Activated T-cell treated with anti-CD3 and anti-CD28 coated beads, Interleukin-2, amount 50 U/mL, for 48 hours (primary cell): ENCODE measurements at regions not wholly inside any gene's neighbourhood (a gene's known extent, or its start where the extent isn't known, plus 50 kb on each side); places are given as distances from the start of the nearest gene placed in this dataset.
"Not testable (repeated sequence)": the region's sequence is repeated elsewhere in the genome, so short reads cannot be mapped to it uniquely, and the experiment has no call there.

ENCODE experiments used
- DNase-seq, 2 experiments: peaks; one replicate each; pipeline ENCODE4 v3.0.0-alpha.2; 2020

DNA sequence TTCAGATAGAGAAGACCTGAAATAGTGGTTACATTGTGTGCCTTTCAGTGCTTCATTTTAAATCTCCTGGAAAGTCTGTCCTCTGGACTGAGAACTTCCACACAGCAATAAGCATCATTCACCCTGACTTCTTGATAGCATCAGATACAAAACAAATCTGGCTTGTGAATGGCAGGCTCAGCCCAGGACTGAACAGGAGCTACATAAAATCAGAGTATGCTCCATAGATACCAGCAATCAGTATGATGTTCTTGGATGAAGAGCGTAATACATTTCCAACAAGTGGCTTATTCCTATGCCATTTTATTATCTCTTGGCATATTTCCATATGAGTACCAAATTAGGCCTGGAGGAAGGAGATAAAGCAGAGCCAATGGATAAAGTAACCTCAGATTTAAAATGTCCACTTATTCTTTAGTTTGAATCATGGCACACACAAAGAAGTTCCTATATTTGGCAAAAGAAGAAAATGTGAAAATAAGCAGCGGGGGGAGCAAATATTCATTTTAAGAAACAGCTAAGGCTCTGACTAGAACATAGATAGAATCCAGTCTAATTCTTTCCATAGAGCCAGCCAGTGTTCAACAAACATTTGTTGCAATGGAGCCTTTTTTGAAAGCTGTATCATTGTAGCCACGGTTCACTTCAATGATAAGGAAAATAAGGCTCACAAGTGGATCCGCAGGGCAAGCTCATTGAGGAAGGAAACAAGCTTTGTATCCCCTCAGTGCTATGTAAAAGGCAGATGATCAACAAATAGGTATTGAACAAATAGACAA is 230.8 kb upstream of the CHAC2 start:
- no peak for DNase-seq

DNA sequence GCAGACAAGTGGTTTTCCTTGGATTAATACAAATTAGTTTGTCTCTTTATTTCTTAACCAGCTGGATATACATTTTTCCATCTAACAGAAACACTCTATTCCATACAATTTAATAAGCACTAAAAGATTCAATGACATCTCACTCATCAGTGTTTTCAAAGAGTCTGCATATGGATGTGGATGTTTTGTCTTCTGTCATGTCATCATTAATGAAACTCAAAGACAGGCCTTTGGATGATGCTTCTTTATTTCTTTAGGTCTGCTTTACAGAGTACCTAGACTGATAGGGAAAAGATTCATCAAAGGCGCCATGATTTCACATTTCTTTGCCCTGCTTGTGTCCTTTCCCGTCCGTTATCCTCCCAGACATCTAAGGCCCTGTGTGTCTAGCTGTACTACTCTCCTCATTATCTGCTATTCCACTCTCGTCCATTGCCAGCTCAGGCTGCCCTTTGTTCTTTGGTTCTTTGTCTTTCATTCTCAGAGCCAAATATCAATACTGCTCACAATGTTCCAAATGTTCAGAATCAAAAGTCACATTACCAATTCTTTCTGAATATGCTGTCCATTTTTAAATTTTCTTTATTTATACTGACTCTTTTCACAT is 232.3 kb upstream of the CHAC2 start:
- no peak for DNase-seq

DNA sequence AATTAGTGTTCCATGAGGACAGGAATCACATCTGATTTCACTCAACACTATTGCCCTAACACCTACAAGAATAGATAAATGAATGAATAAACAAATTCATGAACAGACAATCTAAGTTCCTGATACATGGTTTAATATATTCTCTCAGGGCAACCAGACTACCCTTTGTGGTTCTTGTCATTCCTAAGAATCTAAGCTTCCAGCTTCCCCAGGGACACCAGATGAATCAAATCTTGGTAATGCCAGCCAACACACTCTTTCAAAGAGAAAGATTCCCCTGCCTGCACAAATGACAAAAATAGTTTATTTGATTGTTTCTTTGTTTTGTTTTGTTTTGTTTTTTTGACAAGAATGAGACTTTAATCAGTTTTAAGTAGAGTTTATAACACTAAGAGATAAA is 237.5 kb upstream of the CHAC2 start:
- no peak for DNase-seq

DNA sequence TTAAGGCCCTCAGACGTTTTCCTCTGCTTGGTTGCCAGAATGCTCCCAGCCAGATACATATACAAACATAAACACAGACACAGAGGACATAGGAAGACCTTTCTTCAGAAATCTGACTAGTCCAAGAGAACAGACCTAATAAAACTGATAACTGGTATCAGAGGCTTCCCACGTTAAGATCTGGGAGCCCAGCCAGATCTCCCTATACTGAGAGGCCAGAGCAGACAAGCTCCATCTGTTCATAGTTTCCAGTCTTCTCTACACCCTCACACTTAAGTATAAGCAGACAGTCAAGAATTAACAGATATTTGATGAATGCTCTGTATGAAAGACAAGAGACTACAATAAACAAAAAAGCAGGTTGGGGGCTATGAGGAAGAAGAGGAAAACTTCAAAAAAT is 240.5 kb upstream of the CHAC2 start:
- no peak for DNase-seq

DNA sequence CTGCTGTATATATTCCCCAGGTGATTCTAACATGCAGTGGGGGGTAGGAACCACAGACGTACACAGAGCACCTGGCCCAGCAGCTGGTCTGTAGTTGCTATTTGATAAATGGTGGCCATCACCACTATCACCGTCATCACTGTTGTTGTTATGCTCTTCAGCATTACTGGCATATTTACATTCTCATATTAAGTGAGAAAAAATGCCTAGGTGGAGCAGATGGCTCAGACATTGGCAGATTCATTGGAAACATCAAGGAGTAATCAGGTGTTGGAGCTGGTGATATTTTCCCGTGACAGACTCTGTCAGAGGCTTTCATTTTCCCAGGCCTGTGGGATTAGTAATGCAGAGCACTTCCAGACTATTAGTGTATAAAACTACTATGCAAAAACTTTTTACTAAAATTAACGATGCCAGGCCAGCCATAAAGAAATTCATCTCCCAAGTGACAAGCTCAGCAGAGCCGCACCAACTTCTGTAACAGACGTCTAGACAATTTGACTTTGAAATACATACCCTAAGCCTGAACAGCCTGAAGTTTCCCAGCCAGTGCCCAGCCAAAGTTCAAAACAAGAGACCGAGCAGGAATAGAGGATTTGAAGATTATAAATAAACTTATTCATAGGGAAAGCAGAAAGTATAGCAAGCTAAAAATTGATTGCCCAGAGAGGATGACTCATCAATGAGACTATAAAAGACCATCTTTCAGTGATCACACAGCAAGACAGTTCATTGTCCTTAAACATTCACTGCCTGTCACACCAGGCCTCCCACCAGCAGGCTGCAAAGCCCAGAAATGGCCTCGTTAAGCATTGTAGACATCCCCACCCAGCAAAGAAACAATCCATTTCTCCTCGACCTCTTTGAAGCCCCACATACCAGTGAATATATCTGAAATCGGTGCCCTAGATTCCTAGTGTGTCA is 247.4 kb upstream of the CHAC2 start:
- no peak for DNase-seq

DNA sequence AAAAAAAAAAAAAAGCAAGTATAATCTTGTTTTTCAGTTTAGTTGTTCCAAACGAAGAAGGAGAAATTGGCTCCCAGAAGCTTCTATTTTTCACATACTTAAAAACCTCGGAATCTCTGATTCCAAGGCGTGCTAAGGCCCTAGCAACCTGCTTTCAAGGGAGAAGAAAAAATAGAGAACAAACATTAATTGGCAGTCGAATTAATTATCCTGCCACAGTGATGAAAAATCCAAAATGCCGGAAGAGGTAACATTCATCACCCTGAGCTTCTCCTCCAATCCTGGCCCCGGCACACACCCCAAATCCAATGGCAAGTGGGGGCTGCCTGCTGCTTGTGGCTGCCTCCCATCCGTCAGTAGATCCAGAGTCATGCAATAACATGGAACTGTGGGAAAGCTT is 250.2 kb upstream of the CHAC2 start:
- DNase-seq, result no peak

DNA sequence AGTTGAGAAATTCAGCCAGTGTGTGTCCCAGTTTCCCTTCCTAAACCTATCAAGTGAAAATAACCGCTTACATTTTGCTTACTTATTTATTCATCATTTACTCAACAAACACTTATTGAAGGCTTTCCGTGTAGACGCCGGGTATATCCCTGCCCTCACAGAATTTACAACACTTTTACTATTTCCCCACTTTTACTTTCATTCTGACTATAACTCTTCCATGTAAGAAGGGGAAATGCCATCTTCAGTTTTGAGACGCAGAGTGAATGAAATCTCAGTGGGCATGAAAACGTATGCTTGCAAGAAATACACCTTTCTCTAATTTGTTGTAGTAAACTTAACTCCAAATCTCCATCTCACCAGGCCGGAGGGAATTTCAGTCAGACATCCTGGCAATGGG is 251.0 kb upstream of the CHAC2 start:
- DNase-seq, result no peak

DNA sequence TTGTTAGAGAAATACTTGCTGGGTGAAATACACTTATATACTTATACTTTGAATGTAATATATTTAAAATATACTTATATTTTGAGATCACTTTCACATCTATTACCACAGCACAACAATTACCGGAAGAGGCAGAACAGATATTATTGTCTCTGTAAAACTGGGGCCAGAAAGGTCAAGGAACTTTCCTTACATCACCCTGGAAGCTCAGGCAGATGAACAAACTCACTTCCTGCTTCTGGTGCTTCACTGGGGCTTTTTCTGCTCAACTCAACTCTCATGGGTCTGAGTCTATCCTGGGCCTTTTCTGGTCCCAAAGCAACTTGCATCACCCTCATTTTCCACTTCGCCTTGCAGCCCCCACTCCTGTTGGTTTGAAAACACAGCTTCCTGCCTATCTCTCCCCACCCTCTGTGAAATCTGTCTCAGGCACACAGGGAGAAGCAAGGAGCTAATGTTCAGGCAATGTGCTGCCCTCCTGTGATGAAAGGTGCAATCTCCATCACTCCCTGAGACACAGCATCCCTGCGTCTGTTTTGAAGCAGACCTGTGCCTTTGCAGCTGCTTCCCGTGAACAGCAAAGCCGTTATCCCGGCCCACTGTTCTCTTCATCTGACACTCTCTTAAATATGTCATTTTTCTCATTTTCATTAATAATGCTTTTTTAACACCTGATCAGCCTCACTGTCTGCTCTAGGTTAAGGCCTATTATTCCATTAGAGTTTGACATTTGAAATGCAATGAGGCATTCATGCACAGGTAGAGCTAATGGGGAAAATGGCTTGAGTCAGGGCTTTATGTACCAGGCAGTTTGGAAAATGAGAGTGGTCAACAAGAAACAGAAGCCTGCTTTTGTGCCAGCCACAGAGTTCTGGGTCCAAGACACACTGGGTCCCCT is 251.9 kb upstream of the CHAC2 start:
- DNase-seq, result no peak

DNA sequence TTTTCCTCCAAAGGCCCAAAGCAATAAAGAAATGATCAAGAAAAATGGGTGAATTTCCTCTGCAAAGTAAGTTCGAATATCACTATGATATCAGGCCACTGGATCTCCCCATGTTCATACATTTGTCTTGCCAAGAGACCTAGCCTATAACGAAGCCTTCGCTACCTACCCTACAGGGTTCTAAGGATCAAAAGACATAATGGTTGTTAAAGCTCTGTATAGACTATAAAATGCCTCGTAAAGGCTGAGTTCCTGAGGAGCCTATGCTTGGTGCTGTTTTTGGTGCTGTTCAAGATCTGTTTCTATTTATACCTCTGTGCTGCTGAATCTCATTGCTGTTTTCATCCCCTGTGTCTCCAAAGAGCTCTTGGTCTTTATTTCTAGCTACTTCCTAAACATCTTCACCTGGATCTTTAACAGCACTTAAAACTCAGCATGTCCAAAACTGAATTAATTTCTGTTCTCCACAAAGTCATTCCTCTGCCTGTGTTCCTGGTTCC is 254.4 kb upstream of the CHAC2 start:
- DNase-seq, result no peak

DNA sequence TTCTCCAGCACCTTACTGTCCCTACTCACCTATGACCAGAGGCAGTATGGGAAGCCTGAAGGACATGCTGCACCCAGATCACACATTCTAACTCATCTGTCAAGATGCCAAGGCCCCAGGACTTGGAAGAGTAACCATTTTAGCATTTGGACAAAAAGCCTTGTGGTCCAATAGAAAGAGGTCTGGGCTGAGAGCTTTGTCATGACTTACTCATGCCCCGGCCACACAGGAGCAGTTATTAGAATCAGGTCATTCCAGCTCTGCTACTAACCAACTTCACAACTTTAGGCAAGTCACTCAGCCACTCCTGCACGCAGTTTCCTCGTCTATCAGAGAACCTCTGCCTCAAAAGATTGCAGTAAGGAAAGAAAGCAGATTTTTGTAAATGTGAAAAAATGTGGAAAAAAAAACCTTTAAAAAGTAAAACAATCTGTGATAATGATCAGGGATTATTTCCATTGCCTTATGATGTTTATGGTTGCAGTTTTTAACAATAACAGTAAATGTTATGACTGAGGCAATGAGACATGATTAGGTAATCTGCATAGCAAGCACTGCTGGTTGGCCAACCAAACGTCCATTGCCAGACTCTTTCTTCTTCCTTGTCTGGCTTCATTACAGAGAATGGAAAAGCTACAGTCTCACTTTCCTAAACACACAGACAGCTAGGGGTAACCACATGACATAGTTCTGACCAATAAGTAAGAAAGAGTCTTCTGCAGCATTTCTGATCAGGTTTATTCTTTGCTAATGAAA is 255.4 kb upstream of the CHAC2 start:
- DNase-seq, result no peak

DNA sequence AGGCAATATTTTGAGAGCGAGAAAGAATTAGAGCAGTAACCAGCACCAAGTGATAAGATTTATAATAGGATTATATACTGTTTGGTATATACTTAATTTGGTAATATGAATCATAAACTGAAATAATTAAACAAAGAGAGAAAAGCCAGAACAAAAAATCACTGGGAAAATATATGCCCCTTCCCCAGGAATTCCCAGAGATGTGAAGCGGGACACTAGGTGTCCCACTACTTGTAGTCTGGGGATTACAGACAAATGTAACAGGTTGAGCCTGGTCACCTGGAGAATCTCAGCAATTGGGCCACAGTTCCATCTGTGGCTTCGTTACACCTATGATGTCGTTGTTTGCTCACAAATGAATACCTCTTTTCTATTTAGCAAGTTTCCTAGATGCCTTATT is 256.1 kb upstream of the CHAC2 start:
- no peak for DNase-seq

DNA sequence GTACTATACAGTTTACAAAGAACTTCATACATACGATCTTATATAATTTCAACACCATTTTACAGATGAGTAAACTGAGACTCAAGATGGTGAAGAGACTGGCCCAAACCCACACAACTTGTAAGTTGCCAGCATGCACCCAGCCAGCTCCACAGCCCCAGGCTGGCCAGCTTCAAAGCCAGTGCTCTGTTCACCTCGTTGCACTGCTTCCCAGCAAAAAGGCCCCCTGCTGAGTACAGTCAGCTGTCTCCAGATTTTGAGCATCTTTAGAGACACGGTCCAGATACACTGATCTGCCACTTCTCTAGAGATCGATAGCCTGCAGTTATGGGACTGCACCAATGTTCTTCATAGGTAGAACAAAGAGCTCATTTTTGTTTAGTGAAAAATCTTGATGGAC is 257.2 kb upstream of the CHAC2 start:
- DNase-seq, result no peak

DNA sequence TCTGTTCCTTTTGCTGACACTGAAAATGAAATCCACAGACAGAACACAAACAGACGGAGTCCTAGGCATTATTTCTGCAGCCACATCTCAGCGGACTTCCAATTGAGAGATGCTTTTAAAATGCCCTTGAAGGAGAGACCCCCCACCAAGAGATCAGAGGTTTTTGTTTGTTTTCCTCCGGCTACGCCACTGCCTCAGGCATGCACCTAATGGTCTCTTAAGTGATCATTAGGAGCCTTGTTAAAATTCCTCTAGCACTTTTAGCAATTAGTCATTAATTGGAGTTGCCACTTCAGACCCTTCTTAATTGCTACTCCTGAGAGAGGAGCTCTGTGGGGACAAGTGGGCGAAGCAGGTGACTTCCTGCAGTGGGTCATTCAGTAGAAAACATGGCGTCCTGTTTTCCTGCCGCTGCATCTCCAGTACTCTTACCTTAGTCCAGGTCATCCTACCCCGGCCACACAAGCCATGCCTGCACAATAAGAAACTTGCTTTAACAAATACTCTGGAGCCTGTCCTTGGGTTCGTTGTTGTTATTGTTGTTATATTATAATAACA is 257.7 kb upstream of the CHAC2 start:
- DNase-seq, result no peak

DNA sequence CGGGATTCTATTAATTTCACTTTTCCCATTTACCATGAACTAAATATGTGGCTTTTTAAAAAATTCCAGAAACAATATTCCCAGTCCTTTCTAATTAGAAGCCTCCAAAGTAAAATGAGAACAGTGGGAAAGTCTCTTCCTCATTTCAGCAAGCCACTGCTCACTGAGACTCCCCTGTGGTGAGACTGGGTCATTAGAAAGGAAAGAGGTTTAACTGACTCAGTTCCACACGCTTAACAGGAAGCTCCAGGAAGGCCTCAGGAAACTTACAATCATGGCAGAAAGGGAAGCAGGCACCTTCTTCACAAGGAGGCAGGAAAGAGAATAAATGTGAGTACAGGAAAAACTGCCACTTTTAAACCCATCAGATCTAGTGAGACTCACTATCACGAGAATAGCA is 258.9 kb upstream of the CHAC2 start:
- DNase-seq, result no peak

DNA sequence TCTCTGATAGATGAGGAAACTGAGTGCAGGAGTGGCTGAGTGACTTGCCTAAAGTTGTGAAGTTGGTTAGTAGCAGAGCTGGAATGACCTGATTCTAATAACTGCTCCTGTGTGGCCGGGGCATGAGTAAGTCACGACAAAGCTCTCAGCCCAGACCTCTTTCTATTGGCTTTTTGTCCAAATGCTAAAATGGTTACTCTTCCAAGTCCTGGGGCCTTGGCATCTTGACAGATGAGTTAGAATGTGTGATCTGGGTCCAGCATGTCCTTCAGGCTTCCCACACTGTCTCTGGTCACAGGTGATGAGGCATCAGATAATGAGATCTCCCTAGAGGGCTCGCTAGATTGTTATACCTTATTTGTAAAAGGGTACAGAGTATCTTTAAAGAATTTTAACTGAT is 260.5 kb upstream of the CHAC2 start:
- not testable (repeated sequence) for DNase-seq

DNA sequence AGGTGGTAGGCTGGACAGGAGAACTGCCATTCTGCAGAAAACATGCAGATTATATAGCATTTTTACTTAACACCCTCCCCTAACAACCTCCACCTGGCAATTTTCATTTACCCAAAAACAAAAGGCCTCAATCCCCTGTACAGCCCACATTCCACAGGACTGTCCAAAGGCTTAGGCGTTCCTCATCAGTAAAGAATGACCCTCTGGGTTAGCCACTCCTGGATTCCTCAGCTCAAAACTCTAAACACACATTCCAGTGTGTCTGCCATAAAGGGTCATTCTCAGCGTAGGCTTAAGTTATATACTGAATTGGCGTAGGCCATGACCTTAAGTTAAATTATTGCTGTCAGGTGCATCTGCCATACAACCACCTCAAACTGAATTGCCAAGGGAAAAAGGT is 261.8 kb upstream of the CHAC2 start:
- no peak for DNase-seq

DNA sequence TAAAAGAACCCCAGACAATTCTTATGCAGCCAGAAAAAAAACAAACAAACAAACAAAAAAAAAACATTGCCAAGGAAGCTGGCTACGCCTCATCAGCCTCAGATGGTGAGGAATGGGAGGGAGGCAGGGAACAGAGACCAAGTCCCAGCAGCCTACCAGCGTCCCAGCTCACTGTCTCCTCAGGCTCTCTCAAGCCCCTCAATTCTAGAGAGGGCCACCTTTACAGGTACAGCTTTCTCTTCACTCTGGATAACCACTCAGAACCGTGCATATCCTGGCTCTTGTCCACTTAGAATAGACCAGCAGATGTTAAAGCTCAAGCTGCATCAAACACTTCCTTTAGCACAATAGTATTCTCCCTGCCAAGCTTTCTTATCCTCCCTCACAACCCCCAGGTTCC is 263.1 kb upstream of the CHAC2 start:
- no peak for DNase-seq

DNA sequence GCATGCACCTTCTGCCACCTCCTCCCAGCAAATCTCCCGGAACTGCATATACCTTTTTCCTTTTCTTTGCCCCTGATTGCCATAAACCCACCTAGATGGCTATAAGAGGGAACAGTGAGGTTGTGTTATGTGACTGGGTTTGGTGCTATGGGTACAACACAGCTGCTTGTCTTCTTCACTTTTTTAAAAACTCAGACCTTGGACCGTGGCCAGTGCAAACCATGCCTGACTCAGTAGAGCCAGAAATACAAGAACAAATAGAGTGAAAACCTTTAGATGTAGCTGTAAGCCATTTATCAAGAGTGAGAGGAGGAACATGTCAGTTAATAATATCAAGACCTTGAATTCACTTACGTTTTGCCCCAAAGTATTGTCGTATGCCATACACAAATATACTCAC is 267.4 kb upstream of the CHAC2 start:
- no peak for DNase-seq

DNA sequence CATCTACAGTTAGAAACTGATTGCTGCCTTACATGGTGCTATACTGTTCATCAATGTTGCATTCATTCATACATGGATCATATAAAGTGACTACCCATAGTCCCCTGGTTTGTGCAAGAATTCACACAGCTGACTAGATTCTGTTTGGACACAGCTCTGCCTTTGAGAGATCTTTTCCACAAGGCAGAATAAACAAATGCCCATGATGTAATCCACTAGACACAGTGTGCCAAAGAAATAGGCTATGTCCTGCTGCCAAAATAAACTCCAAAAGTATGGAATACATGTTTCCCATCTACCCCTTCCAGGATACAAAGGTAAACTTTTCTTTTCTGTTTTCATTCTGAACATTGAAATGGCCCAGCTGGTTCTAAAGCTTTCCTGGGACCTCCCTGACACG is 269.4 kb upstream of the CHAC2 start:
- no peak for DNase-seq

DNA sequence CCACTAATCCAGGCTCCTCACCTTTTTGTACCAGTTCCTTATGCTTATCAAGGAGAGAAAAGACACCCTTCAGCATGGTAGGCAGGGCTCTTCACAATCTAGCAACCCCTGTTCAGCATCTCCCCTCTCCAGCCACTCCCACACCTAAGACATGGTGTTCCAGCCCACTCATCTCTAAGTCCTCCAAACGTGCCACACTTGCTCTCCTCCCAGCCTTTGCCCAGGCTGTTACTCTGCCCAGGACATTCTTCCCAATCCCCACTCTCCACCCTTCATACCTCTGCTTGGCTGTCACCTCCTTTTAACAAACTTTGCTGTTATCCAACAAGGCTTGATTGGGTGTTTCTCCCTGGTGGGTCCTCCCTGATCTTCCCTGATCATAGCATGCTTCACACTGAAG is 270.6 kb upstream of the CHAC2 start:
- DNase-seq, result no peak

DNA sequence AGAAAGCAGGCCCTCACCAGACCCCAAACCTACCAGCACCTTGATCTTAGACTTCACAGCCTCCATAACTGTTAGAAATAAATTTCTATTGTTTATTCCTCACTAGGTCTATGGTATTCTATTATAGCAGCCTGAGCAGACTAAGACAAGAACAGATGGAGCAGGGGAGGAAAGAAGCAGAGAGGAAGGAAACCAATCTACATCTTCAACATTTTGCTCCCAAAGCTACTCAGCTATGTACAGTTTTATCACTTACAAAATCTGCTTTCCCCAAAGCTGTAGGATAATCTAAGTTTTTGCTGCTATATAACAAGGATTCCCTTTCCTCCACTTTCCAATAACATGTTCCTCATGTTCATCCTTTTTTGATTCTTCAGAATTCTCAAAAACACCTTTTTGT is 274.4 kb upstream of the CHAC2 start:
- DNase-seq, result no peak

DNA sequence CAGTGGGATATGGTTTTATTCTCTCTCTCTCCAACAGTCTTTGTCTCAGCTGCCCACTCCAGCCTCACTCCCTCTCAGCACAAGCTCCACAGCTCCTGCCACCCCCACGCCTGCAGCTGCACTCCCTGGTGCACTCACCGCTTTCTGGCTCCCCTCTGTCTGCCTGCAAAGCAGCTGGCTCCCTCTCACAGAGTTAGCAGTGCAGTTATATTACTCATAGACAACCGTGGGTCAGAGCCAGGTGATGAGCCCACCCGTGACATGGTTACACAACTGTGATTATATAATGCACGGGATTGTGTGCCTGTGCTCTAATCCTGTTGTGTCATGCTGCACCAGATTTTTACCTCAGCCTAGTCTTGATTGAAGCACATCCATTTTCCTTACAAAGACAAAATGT is 276.9 kb upstream of the CHAC2 start:
- no peak for DNase-seq
